CD14-positive monocyte (primary cell): ENCODE measurements at regions not wholly inside any gene's neighbourhood (a gene's known extent, or its start where the extent isn't known, plus 50 kb on each side); places are given as distances from the start of the nearest gene placed in this dataset.

Experiments
- DNase-seq, 3 donors: peaks; one replicate each; pipeline ENCODE4 v3.0.0-alpha.2; 2011 to 2022
- H2AFZ ChIP-seq: 2 replicates; pipeline ENCODE4 v1.6.0; 2012; ENCODE audit warnings: mild to moderate bottlenecking, low read depth, low read length, inconsistent platforms; ENCODE audit not compliant: insufficient read depth, poor library complexity, severe bottlenecking
- H3K27ac ChIP-seq, 2 donors: 1 replicate in 1 of 2; 2 replicates in 1 of 2; pipeline ENCODE4 v1.5.1; 2012 to 2013; ENCODE audit warnings: low read length in 2 of 2, control low read depth in 1 of 2, inconsistent platforms in 1 of 2, low read depth in 1 of 2, mild to moderate bottlenecking in 1 of 2
- H3K27me3 ChIP-seq, 2 donors: one replicate each; pipeline versions ENCODE4 v1.6.0 to v1.6.1; 2011 to 2013; ENCODE audit warnings: low read length in 2 of 2; ENCODE audit not compliant: control insufficient read depth in 2 of 2, insufficient read depth in 2 of 2
- H3K36me3 ChIP-seq, 2 donors: replicated peaks in 1 of 2; 1 replicate in 1 of 2; 2 replicates in 1 of 2; pipeline versions ENCODE4 v1.5.1 to v1.6.1; 2012 to 2013; ENCODE audit warnings: low read length in 2 of 2, control low read depth in 1 of 2, inconsistent platforms in 1 of 2, mild to moderate bottlenecking in 1 of 2; ENCODE audit not compliant: insufficient read depth in 2 of 2, control insufficient read depth in 1 of 2
- H3K4me1 ChIP-seq, 2 donors: 1 replicate in 1 of 2; 2 replicates in 1 of 2; pipeline versions ENCODE4 v1.5.1 to v1.6.1; 2012 to 2013; ENCODE audit warnings: low read length in 2 of 2, control low read depth in 1 of 2, inconsistent platforms in 1 of 2, mild to moderate bottlenecking in 1 of 2, moderate library complexity in 1 of 2; ENCODE audit not compliant: insufficient read depth in 2 of 2, control insufficient read depth in 1 of 2
- H3K4me2 ChIP-seq: replicated peaks from 2 replicates; pipeline ENCODE3; 2012; ENCODE audit warnings: low read length, moderate library complexity, mild to moderate bottlenecking; ENCODE audit not compliant: poor library complexity, severe bottlenecking; ENCODE audit errors: extremely low read depth
- H3K4me3 ChIP-seq, 3 experiments: fragments of 200-600 bp in 1 of 3; sonication (generic) in 1 of 3; replicated peaks in 1 of 3; 1 replicate in 2 of 3; 2 replicates in 1 of 3; pipeline ENCODE4 v1.5.1; 2011 to 2013; ENCODE audit warnings: low read length in 3 of 3, mild to moderate bottlenecking in 3 of 3, control low read depth in 2 of 3, low read depth in 2 of 3, inconsistent platforms in 1 of 3, moderate library complexity in 1 of 3
- H3K79me2 ChIP-seq: 2 replicates; pipeline ENCODE4 v1.6.0; 2012; ENCODE audit warnings: mild to moderate bottlenecking, control low read depth, inconsistent platforms, low read length, moderate library complexity; ENCODE audit not compliant: insufficient read depth
- H3K9ac ChIP-seq: 2 replicates; pipeline ENCODE4 v1.6.0; 2017; ENCODE audit warnings: low read length, mild to moderate bottlenecking; ENCODE audit not compliant: insufficient read depth, poor library complexity, severe bottlenecking
- H3K9me3 ChIP-seq, 2 donors: replicated peaks in 1 of 2; 1 replicate in 1 of 2; 2 replicates in 1 of 2; pipeline versions ENCODE4 v1.5.1 to v1.6.1; 2012 to 2013; ENCODE audit warnings: low read length in 2 of 2, control low read depth in 1 of 2; ENCODE audit not compliant: control insufficient read depth in 1 of 2, insufficient read depth in 1 of 2
- H4K20me1 ChIP-seq: 2 replicates; pipeline ENCODE4 v1.6.0; 2012; ENCODE audit warnings: mild to moderate bottlenecking, low read length, control low read depth, moderate library complexity; ENCODE audit not compliant: insufficient read depth
- H3K27ac Mint-ChIP-seq, 7 donors: one replicate each; pipeline ENCODE4 v1.8.0; 2020; ENCODE audit warnings: mild to moderate bottlenecking in 7 of 7, mixed read lengths in 7 of 7, moderate library complexity in 6 of 7, inconsistent platforms in 2 of 7
- H3K27me3 Mint-ChIP-seq, 3 donors: one replicate each; pipeline ENCODE4 v1.8.0; 2021 to 2022; ENCODE audit warnings: low read depth in 3 of 3, mild to moderate bottlenecking in 3 of 3, mixed read lengths in 3 of 3, moderate library complexity in 3 of 3, inconsistent platforms in 1 of 3
- H3K36me3 Mint-ChIP-seq, 2 donors: one replicate each; pipeline ENCODE4 v1.8.0; 2020; ENCODE audit warnings: mixed read lengths in 2 of 2, inconsistent platforms in 1 of 2, mild to moderate bottlenecking in 1 of 2
- H3K4me1 Mint-ChIP-seq: one replicate; pipeline ENCODE4 v1.8.0; 2020; ENCODE audit warnings: mild to moderate bottlenecking, mixed read lengths
- H3K4me3 Mint-ChIP-seq, 2 donors: one replicate each; pipeline ENCODE4 v1.8.0; 2020; ENCODE audit warnings: mild to moderate bottlenecking in 2 of 2, mixed read lengths in 2 of 2, moderate library complexity in 1 of 2
- H3K9me3 Mint-ChIP-seq, 7 donors: one replicate each; pipeline ENCODE4 v1.8.0; 2020 to 2022; ENCODE audit warnings: mixed read lengths in 7 of 7, mild to moderate bottlenecking in 6 of 7, moderate library complexity in 6 of 7, inconsistent platforms in 2 of 7
- CTCF ChIP-seq: fragments of 200-600 bp; IDR thresholded peaks from one replicate; pipeline ENCODE4 v1.8.0; 2022; ENCODE audit warnings: antibody characterized with exemption, mild to moderate bottlenecking
- WGBS: methylation state at CpG from one replicate; pipeline ENCODE4 v1.1.5; 2013; ENCODE audit warnings: missing lambda C conversion rate; ENCODE audit not compliant: insufficient coverage; 5-methylcytosine and 5-hydroxymethylcytosine counted together
- intact Hi-C, 2 donors: fragments of 100-400 bp; cut with micrococcal nuclease; formaldehyde crosslinking; loops; one replicate each; pipeline versions ENCODE4 v1.15.0 to v1.15.1; 2023

DNA sequence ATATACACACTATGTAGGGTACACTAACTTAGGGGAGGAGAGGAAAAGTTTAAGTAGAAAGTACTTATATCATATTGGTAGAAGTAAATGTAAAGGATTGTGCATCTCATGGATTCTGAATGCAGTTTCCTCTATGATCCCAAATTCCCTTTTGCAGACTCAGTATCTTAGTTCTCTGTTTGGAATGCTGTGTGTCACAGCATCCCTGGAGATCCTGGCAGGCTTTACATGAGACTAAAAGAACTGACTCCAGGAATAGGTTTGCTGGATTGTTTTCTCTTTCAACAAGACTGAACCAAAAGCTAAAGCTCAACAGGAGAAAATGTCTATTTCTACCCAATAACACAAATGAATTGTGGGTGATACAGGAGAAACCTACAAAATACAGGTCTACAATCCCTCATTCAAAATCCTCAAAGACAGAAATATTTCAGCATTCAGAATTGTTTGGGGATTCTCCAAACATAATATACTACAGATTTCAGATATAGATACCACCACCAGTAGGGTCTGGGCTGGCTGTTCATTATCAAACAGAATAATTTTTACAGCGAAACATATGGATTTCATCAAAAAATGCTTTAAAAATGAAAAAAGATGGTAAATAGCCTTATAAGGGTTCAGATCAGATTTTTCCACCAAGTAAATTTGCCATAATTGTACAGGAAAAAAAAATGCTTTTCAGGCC, 324.7 kb upstream of the GRAMD2B start:
- Mint-ChIP-seq H3K36me3 (no peaks in the 10 kb centered on the region), H3K9me3 (peaks cover 0 to 14% (median 6%) of the 10 kb centered on the region in 7 donors), H3K4me1 (no peaks in the 10 kb centered on the region), H3K27me3 (no peaks in the 10 kb centered on the region), H3K4me3 (no peak overlapping the region), H3K27ac (no peak overlapping the region)
- no peak for TF ChIP-seq CTCF
- no peak for DNase-seq
- no peak overlapping the region for H3K4me2 ChIP-seq
- H3K4me3 ChIP-seq: no peak overlapping the region
- no peak overlapping the region for H2AFZ ChIP-seq
- H4K20me1 ChIP-seq: no peaks in the 10 kb centered on the region
- peaks cover 9 to 20% of the 10 kb centered on the region in 2 donors for H3K9me3 ChIP-seq
- H3K27me3 ChIP-seq: no peaks in the 10 kb centered on the region
- no peak overlapping the region for H3K27ac ChIP-seq
- no CpG with 5 or more reads among the region's 1 CpG for WGBS
- no peaks in the 10 kb centered on the region for H3K4me1 ChIP-seq
- no peaks in the 10 kb centered on the region for H3K79me2 ChIP-seq
- H3K9ac ChIP-seq: no peak overlapping the region
- no peaks in the 10 kb centered on the region for H3K36me3 ChIP-seq
- intact Hi-C loops: no loop called here

GRCh38 chr5:126099077-126099476, 324.1 kb upstream of the GRAMD2B start:
- Mint-ChIP-seq H3K4me1 (no peaks in the 10 kb centered on the region), H3K27me3 (no peaks in the 10 kb centered on the region), H3K27ac (no peak overlapping the region), H3K9me3 (peaks cover 0 to 14% (median 6%) of the 10 kb centered on the region in 7 donors), H3K36me3 (no peaks in the 10 kb centered on the region), H3K4me3 (no peak overlapping the region)
- no peak for TF ChIP-seq CTCF
- no peak overlapping the region for H3K27ac ChIP-seq
- 93% methylated on average over 2 of the region's 4 CpGs for WGBS
- no peaks in the 10 kb centered on the region for H3K27me3 ChIP-seq
- H3K4me2 ChIP-seq: no peak overlapping the region
- no peak for DNase-seq
- H3K4me1 ChIP-seq: no peaks in the 10 kb centered on the region
- no peaks in the 10 kb centered on the region for H3K36me3 ChIP-seq
- H3K9me3 ChIP-seq: peaks cover 7 to 20% of the 10 kb centered on the region in 2 donors
- H3K4me3 ChIP-seq: no peak overlapping the region
- no peaks in the 10 kb centered on the region for H4K20me1 ChIP-seq
- intact Hi-C loops: no loop called here
- H2AFZ ChIP-seq: no peak overlapping the region
- H3K79me2 ChIP-seq: no peaks in the 10 kb centered on the region
- no peak overlapping the region for H3K9ac ChIP-seq
